GM18951 (cell line): ENCODE measurements at regions not wholly inside any gene's neighbourhood (a gene's known extent, or its start where the extent isn't known, plus 50 kb on each side); places are given as distances from the start of the nearest gene placed in this dataset.

Experiments
- POLR2A ChIP-seq: IDR thresholded peaks from 4 replicates; pipeline ENCODE4 v1.6.1; 2011; ENCODE audit warnings: mild to moderate bottlenecking; ENCODE audit not compliant: insufficient read length, insufficient read depth; ENCODE audit errors: extremely low read depth
- in situ Hi-C: fragments of 300-500 bp; cut with MboI; formaldehyde crosslinking; loops from one replicate; pipeline ENCODE4 v1.12.0; 2022; ENCODE audit warnings: low sequenced_read_pairs, mixed read lengths, inconsistent platforms; ENCODE audit not compliant: unreplicated experiment

DNA sequence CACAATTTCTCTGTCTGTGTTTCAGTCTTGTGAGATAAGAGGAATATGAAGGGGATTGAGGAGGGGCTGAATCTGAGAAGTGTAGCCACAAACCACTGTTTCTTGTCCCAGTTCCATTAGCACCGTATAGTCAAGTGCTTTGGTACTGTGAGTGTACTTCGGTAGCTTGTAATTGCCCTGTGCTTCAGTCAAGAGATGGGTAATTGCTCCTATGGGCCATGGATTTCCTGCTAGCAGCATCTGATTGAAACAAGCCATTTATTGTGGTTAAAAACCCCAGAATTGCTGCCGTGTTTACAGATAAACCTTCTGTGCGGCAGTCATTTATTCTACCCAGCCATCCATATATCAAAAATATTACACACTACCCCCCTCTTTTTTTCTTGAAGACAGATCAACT lies 98.6 kb downstream of the MAT2B start:
- no peak for TF ChIP-seq POLR2A
- in situ Hi-C loops: no loop called here

DNA sequence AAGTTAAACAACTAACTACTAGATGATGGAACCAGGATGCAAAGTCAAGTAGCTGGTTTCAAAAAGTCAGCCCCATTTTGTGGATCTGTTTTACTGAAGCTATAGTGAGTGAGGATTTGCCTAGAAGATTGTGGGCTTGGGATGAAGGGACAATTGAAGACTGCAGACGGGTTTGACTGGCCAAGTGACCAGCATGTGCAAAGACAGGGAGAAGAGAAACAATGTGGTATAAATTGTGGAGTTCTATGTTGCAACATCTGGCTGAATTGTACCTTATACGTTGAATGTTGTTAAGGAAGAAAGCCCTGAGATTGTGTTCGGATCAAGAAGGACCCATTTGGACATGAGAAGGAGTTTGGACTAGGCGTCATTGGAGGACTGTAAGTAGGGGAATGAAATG lies 101.8 kb downstream of the MAT2B start:
- TF ChIP-seq POLR2A: no peak

DNA sequence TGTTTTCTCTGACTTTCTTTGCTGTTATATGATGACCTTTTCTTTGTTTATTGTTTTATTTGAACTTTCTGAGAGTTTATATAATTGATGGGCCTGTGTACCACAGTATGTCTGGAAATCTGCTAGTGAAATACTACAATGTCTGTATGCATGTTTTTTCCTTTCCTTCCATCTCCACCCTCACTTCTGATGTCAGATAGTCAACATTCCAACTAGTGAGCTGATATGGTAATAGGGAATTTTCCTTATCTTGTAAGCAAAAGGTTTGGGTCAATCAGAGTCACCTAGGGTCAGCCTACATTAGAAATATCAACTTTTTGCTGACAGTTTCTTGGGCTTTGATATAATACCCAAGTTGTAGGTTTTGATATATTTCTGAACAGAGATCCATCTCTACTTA lies 103.2 kb downstream of the MAT2B start:
- in situ Hi-C loops: no loop called here
- no peak for TF ChIP-seq POLR2A

More for the DNA sequence above, 101.8 kb downstream of the MAT2B start:
- in situ Hi-C loops: no loop called here

DNA sequence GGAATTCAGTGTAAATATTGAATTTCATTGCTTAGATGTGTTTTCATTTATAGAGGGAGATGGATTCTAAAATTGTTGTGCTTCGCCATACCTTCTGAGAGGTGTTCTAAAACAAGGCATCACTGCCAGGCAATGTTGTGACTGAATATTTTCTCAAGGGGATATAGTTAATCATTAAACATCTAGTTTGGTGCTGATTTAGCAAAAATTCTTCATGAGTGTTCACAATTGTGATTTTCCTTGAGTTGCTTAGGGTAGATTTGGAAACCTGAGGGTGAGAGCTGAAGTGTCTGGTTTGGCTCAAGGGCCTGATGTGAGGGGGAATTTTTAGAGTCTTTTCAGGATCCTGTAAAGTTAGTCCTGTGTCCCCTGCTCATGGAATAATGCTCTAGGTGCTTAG lies 104.5 kb downstream of the MAT2B start:
- in situ Hi-C loops: no loop called here
- no peak for TF ChIP-seq POLR2A

DNA sequence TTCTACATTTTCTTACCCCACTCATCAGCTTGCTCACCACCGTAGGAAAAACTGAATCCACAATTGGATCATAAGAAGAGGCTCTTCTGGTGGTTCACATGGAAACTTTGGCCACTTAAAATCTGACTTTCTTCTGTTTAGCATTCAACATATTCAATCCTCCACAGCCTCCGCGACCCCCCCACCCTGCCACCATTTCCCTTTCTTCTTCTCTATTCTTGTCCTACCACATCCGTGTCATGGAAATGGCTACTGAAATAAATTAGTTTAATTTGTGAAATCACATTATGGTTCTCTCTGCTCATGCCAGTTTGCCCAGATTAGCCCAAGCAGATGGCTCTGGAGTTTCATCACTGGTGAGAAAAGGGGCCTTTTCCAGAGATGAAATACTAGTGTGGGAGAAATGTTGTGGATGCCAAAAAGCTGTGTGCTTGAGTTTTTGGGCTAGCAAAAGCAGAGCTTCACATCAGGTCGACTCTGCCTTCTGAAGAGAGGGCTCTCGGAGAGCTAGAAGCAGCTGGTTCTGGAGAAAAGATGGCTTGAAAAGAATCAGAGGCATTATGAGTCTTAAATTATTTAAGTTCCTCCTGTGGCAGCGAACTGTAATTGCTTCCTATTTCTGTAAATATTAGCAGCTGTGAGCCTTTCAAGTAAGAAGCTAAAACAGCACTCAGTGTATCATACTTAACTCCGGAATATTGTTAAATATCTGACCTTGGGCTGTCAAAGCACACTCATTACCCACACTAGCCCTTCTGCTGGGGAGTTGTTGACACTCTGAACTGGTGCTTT lies 107.1 kb downstream of the MAT2B start:
- in situ Hi-C loops: no loop called here
- TF ChIP-seq POLR2A: no peak

DNA sequence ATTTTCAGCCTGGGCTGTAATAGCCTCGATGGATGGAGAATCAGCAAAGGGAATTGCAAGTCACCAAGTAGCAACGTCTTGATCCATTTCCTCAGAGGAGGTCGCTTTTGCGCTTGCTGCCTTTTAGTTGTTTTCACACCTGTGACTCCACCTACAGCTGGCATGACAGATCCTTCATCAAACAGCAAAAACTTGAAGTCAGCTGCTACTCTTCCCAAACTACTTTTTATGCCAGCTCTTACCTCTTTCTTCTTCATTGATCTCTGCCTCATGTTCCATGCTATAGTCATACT lies 107.7 kb downstream of the MAT2B start:
- in situ Hi-C loops: no loop called here
- TF ChIP-seq POLR2A: no peak

DNA sequence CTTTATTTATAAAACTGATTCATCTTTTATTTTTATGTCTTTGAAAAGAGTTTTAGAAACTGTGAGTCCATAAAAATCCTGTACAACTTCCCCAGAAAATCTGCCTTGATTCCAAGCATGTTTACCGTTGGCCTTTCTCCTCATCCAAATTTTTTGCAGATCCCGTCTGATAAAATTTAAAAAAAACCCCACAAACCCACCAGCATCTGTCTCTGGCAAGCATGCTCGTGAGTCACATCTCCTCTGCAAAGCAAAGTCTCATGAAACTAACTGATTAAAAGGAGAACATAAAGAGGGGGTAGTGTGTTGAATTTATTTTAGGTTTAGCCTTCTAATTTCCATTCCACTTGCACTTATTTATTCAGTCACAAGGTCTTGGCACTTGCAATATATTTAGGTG lies 109.4 kb downstream of the MAT2B start:
- TF ChIP-seq POLR2A: no peak
- in situ Hi-C loops: no loop called here

DNA sequence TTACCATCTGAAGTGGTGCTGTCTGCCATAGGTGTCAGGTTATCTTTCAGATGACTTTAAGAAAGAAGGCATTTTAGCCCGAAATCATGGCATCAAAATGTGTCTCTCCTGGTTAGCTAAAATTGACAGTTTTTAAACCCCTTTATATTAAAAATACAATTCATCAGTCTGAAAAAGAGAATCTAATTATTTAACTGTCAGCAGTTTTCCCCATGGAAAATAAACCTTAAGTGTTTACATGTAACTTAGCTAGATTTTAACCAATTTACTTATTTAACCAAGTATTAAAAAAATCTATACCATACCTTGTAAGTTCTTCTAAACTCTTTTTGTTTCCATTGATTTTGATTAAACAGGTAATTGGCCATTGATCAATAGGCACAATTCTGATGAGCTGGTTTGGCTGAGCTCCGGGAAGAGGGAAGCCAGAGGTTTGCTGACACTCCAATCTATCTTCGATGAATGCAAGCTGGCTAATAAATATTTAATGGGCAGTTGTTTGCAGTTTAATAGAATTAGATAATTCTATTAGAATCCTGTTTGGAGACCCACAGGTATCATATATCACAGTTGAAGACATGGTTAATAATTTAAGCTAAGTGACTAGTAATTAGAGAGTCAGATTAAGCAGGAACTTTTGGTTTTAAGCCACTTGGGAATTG lies 114.0 kb downstream of the MAT2B start:
- in situ Hi-C loops: no loop called here
- TF ChIP-seq POLR2A: no peak

DNA sequence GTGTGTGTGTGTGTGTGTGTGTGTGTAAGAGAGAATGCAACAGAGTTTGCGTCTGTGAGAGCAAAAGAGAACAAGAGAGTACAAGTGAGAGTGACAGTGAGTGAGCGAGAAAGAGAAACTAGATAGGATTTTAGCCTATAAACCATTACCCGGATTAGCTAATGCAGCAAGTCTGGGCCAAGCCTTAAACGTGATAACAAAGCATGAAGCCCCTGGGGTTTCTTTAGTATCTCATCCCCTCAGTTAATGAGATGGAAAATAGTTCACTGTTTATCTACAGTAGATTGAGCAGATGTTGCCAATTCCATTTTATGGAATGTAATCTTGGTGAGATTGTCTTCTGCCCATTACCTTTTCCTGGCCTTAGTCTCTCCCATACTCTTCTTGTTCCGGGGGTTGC lies 114.5 kb downstream of the MAT2B start:
- TF ChIP-seq POLR2A: no peak
- in situ Hi-C loops: no loop called here

DNA sequence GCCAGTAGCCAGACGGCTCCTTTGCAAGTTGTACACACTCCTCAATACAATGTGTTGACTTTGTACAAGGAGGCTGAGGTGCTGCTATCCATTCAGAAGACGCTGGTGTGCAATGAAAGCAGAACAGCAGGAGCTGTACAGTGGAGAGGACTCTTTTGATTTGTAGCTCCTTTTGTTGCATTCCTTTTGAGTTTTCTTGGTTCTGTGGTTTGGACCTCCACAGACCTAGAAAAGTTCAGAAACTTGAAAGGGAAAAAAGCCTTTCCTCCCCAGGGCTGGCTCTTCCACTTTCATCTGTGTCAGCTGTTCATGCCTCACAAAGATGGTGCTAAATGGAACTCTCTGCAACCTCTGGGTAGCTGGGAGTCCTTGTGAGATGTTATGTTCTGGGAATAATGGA lies 117.4 kb downstream of the MAT2B start:
- in situ Hi-C loops: no loop called here
- TF ChIP-seq POLR2A: no peak

DNA sequence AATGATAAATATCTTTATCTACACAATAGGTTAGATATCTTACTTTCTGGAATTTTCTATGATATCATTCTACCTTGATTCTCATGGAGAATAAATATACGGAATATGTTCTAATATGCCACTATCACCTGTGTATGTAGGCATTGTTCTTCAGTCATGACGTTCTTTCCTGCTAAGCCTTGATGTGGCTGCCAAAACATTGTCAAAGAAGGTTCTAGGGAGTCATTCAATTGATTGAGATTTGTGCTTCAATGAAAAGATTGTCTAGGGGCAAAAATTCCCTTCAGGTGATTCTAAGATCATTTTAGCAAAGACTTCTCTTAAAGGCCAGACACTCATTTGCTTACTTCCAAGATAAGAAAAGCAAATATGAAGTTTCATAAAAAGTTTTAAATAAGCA lies 118.1 kb downstream of the MAT2B start:
- in situ Hi-C loops: no loop called here
- TF ChIP-seq POLR2A: no peak

DNA sequence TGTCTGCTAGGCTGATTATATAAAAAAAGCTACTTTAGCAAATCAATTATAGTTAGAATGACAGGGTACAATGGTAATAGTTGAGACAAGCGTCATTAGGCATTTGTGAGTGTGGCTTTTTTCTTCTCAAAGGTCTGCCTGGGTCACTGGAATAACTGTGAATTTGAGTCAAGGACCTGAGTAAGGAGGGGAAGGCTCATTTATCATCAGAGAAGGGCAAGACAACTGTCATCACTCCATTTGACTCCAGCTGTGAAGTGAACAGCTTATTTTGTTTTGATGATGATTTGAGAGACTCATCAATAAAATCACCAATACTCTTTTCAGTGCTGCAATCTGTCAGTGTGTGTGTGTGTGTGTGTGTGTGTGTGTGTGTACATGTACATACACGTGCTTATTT lies 118.6 kb downstream of the MAT2B start:
- in situ Hi-C loops: no loop called here
- TF ChIP-seq POLR2A: no peak

DNA sequence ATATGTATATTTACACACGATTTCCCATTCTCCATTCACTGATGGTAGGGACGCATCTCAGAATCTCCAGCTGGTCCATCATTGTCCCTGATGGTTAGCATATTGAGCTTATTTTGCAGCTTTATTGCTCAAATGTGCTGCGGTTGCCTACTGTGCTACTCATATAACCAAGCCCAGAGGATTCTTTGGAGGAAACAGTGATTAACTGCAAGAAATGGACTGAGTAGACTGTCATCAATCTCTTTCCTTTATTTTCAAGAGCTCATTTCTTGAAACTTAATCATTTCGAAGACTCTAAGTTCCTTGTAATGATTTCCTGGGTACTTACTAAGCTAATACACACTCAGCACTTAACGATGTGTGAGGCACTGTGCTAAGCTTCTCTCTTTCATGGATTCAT lies 119.0 kb downstream of the MAT2B start:
- in situ Hi-C loops: no loop called here
- TF ChIP-seq POLR2A: no peak

DNA sequence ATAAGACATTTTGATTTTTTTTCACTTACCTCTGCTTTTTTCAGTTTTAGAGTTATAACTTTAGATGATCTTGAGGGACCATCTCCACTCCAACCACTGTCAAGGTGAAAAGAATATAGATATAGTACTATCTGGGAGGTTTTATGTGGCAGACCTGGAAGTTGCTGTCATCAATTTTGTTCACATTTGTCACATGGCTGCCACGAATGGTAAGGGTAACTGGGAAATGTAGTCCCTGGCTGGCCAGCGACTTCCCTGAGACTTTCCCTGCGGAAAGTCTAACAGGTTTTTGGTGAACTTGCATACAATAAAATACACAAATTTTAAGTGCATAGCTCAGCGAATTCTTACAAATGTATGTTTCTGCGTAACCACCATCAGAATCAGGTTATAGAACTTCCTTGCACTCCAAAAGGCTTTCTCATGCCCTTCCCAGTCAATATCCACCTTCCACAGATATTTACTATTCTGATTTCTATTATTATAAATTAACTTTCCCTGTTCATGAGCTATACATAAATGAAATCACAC lies 121.5 kb downstream of the MAT2B start:
- in situ Hi-C loops: no loop called here
- TF ChIP-seq POLR2A: no peak

DNA sequence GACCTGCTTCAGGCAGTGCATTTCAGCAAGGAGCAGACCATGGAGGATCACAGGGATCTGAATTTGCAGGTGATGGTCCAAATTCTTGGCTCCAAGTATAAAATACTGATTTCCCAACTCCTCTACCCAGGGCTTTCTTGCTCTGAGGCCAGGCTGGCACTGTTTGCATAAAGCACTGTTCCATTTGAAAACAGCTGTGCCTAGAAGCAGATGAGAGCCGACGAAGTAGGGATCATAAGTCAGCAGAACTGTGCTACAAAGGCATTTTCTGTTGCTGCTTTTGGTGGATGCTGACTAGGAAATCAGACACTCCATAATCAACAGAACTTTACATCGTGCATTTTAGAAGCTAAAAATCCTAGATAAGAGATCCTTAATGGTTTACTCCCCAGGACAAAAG lies 126.4 kb downstream of the MAT2B start:
- in situ Hi-C loops: no loop called here
- no peak for TF ChIP-seq POLR2A

DNA sequence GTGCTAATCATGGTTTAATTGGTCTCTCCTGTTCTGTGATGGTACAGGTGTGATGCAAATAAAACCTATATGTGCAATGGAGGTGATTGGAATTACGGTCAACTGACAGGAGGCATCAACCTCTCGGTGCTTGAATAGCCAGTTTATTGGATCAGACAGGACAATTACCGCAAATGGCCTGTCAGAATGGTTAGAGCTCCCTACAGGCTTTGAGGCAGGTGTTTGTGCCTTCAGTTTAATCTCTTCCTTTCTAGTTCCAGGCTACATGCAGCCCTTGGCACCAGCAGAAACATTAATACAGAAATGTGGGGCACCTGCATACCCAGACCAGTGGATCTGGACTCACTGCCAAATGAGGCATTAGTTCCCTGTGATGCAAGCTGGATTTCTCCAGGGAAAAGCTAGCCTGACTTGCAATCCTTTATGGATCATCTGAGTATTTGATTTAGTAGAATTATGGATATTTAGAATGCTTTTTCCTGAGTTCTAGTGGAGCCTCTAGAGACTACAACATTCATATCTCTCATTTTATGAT lies 128.6 kb downstream of the MAT2B start:
- in situ Hi-C loops: no loop called here
- no peak for TF ChIP-seq POLR2A
